ENCODE measurements at regions not wholly inside any gene's neighbourhood (a gene's known extent, or its start where the extent isn't known, plus 50 kb on each side); places are given as distances from the start of the nearest gene placed in this dataset.

DNA sequence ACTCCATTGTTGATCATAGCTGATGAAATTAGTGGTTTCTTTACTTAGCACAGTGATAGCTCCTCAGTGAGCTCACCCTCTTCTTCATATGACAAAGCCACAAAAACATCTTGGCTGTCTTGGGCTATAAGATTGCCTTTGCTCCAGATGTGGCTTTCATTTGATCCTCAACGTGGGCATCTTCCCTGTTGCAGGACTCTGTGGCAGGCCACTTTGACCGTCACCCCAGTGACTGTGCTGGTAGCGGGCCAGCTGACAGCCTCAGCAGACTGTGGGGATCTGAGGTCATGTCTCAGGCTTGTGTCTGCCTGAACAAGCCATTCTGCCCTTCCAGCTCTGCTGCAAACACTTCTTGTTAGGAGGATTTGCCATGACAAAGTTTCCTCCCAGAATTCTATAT is 422.2 kb downstream of the NR2F1-AS1 start:
- DNase-seq, result no peak

DNA sequence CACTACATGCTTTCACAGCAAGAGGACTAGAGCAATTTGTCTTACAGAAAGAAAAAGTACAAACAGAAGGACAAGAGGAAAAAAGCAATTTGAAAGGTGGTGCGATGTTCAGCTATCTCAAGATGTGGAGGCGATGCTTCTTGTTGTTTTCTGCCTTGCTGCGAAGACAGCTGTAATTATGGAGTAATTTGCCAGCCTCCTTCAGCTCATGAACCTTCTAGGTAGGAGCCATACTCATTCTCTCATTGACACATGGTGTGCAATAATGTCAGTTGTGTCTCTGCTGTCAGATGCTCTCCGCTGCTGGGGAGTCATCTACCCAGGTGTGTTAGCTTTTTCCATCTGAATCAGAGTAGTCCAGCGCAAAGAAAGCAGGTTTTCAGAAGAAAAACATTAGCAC is 424.5 kb downstream of the NR2F1-AS1 start:
- no peak for DNase-seq

DNA sequence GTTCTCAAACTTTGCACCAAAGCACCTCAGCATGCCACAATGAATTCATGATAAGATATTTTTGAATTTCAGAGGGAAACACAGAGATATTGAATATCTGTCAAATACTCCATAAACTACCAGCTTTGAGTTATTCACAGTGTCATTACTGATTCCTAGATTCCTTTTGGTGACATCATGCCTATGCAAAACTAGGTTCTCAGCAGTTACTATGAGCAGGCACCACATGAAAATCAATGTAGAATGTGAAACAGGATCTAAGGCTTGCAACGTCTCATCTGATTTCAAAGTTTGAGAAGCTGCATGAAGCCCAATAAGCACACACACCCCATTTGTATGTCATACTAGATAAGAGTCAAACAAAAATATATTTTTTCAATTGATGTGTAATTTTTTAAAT is 426.5 kb downstream of the NR2F1-AS1 start:
- DNase-seq, result no peak

DNA sequence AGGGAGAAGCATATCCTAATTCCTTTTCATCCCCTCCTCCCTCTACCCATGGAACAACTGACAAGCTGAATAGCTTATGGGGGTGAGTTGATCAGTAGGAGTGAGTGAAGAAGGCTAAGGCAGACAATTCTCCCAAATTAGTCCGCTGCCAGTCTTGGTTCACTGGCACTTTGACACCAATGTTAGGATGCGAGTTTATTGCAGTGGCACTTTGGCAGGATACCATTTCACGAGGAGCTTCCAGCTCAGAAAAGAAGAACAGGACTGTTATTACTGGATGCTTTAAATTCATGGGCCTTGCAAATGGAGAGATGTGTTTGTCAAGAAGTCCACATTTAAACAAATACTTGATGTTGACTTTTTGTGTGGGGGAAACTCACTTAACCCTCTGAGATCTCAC is 427.6 kb downstream of the NR2F1-AS1 start:
- no peak for DNase-seq

DNA sequence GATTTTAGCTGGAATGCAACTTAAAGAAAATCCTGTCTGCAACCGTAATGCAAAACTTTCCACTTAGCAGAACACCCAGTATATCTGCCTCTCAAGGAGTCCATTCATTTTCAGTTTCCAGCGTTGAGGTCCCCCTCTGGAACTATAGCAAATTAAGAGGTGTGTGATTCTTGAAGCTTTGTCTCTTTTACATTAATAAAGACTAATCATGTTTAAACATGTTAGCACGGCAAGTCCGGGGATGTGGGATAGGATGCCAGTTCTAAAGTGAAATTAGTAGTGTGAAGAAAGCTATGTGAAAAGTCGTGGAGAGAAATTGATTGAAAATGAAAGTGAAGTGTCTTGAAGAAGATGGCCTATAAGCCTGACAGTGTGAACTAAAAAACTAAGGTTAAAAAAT is 429.1 kb downstream of the NR2F1-AS1 start:
- no peak for DNase-seq

DNA sequence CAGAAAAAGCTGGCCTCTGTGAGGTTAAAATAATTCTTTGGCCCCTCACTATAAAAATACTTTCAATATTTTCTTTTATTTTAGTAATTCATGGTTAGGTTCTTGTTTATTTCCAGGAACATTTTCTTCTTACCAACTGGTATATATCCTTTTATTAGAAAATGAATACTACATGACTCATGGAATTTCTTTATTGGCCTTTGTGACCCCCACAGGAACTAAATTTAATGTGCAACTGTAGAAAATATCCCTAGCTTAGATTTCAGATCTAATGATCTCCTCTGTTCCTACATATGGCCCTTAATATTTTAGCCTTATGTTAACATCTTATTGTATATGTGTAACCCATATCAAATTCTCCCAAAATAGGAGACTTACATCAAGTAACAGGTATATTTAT is 429.9 kb downstream of the NR2F1-AS1 start:
- no peak for DNase-seq

DNA sequence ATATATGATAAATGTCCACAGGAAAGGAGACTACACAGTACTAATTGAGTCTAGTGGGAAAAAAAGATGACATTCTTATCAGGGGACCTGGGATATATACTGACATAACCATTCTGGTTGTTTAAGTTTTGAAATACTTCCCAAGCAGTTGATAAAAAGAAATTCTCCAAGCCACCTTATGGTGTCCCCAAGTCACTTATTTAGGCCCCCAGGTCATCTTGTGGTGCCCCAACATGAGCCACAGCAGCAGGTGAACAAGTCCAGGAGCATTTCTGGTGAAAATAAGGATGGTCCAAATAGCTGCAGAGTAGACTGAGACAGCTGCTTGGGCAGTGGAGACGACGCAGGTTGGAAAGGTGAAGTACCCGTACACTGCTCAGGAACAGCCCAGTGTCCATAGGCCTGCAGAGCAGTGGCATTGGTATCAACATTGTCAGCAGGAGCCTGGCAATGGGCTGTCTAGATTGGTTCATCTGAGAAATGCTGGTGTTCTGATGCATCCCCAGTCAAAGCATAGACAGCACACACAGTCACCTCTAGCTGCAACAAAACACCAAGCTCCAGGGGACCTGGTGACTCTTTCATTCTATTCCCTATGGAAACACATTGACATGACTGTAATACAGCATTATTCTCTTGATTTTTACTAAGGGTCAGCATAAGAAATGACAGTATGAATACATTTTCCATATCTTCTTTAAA is 430.6 kb downstream of the NR2F1-AS1 start:
- no peak for DNase-seq

DNA sequence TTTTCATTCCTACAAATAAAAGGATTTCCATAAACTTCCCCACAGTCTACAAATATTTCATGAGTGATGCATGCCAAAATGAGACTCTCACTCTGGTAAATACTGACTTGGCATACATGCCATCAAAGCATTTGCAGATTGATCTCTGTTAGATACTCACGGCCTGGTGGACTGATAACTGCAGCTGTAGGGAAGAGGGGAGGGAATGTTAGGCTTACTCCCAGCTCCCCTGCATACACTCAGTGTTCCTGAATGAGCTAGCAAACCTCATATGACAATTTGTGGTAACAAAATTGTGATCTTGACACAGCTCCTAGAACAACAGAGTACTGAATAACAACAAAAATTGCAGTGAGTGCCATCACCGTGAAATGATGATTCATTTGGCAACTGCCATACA is 435.3 kb downstream of the NR2F1-AS1 start:
- no peak for DNase-seq

DNA sequence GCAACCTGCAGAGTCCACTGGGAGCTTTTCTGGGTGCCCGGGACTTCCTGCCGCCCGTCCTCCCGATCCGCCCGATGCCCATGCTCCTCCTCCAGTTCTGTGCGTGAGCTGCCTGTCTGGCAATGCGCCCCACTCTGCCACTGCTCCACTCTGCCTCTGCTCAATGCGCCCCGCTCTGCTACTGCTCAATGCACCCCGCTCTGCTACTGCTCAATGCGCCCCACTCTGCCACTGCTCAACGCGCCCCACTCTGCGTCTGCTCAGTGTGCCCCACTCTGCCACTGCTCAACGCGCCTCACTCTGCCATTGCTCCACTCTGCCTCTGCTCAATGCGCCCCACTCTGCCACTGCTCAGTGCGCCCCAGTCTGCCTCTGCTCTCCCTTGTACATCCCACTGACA is 436.0 kb downstream of the NR2F1-AS1 start:
- DNase-seq, result no peak

DNA sequence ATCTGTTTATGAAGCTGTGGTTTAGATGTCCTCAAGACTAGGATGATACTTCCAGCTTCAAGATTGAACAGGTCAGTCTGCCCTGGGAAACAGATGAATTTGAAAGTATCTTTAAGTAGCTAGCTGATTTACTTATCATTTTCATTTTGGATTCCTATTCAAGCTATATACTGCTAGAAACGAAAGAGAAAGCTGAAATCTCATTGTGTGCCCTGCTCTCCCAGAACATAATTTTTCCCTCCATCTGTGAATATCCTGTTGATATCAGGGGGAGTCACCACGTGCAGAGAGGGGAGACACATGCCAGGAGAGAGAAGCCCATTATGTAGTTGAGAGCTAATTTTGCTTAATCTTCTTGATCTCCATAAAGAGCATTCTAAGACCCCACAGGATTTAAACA is 439.1 kb downstream of the NR2F1-AS1 start:
- no peak for DNase-seq

DNA sequence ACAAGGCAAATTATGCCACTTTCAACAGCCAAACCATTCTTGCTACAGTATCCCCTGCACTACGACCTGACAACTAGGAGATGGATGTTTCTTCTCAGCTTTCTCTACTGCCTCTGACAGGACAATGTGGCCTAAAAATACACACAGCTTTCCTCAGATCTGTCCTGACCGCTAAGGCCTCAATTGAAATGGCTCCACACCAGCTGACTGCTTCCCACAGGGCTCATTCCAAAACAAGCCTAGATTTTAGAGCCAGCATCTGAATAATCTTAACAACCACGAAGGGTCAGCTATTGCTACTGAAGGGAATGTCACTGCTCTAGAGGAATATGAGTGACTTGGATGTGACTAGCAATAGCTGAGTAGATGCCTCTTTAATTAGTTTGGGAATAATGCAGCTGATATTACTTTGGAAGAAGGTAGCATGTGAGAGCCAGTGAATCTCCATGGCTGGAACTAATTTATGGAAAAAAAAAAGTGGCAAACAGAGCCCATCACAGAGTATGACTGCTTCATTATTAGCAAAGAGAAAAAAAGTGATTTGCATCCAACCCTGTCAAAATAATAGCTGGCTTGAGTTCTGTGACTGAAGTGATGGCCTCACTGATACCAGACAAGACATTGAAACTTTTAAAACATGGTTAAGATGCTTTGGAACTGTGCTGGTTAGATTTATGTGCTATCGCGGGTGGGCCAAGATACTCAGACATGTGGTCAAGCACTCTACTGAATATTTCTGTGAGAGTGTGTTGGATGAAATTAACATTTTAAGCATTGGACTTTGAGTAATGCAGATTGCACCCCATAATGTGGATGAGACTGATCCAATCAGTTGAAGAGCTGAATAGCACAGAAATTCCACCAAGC is 450.2 kb downstream of the NR2F1-AS1 start:
- DNase-seq, result no peak

DNA sequence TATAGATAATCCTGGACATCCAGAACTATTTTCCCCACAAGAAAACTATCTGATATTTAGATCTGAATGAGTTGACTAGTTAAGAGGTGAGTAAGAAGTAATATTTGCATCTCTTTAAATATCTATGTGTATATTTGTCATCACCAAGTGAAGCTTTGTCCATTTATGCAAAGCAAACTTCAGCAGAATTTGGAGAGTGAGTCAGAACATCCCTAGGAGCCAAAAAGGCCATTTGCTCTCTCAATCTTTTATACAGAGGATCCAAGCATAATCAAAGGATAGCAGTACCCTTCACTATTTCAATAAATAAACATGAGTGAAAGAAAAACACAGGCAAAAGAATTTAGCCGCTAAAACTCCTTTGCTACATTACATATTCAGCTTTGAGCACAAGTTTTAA is 454.4 kb downstream of the NR2F1-AS1 start:
- DNase-seq, result no peak

DNA sequence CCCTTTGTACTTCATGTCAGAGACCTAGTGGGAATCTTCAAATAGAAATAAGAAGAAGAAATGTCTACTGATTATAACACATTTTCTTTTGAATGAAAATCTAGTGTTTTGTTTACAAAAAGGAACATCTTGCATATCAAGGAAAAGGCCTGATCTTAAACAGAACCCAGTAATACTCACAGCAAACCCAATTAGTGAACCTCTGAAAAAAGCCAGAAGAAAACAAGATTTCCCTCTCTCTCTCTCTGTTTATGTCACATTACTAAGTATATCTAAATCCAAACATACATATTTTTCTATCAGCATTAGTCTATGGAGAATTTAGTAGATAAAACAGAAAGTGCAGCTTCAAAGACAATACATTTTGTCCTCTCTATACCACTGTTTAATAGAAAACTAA is 457.9 kb downstream of the NR2F1-AS1 start:
- no peak for DNase-seq

DNA sequence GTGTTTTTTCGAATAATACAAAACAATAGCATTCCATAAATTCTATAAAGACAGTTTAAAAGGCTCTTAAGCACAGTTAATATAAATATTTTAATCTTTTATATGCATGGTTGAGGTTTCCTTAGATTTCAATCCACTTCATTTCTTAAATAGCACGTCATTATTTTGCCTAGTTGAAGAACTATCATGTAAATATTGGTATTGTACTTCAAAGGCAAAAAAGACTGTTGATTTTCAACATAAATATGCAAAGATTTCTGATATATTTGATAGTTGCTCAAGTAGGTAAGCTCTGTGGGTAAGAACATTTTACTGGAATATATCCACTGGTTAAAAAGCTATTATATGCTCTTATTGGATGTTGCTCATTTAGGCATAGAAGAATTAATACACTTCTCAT is 458.6 kb downstream of the NR2F1-AS1 start:
- DNase-seq, result no peak

DNA sequence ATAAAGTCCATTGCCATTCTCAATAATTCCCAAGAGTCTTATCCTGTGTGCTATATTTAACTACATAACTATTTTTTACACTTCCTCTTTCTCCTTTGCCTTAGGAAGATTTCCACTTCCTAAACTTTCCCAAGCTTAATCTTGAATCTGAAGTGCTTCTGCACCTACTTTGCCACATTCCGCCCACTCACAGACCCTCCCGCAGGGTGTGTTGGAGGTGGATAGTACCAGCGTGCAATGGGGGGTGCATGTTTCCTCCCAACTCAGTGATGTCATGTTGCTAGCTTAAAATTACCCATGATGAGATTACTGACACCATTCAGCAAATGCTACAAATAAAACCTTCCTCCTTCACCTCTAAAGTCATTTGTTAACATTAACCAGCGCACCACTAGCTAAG is 460.2 kb downstream of the NR2F1-AS1 start:
- DNase-seq, result no peak

DNA sequence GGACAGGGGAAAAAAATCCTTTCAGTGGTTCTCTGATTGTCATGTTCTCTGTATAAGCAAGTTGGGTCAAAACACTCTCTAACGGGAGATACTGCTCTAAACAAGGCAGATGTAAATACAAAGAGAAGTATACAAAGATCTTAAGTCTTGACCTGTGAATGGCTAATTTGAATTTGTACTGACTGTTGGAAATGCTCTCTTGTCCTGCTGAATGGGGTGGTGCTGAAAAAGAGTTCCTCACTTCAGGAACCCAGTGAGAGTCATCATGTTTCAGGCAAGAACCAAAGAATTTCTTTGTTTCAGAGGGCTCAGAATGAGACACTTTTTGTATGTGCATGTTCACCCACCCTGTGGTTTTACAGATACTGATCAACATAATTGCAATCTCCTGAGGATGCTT is 461.0 kb downstream of the NR2F1-AS1 start:
- no peak for DNase-seq

DNA sequence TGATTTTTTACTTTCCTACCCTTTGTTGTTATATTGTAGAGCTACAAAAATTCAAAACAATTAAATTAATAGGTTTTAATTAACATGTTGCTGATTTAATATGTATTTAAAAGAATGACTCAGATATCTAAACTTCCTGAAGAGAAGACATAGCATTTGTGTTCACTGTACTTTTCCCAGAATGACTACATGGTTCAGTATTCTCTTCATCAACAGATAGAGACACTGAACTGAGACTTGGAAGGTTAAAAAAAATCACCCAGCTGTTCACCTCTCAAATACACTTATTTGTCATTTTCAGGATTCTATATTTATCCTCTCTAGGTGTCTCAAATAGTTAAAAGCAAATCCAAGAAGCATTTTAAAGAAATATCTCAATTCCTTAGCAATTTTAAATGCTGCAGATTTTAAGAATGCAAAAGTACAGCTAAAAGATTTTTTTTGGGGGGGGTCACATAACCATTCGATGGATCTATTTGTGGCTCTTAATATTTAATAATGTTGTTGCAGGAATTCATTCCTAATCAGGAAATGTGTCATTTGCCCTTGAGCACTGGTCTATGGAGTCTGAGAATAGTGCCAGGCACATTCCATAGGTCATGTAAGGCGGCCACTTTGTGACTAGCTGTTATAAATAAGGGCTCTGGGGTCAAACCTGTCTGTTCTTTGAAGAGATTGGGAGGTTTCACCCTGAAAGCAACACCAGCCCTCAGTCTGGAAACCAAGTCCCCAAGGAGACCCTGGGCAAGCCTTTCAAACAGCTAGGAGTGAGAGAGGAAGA is 463.1 kb downstream of the NR2F1-AS1 start:
- no peak for DNase-seq

DNA sequence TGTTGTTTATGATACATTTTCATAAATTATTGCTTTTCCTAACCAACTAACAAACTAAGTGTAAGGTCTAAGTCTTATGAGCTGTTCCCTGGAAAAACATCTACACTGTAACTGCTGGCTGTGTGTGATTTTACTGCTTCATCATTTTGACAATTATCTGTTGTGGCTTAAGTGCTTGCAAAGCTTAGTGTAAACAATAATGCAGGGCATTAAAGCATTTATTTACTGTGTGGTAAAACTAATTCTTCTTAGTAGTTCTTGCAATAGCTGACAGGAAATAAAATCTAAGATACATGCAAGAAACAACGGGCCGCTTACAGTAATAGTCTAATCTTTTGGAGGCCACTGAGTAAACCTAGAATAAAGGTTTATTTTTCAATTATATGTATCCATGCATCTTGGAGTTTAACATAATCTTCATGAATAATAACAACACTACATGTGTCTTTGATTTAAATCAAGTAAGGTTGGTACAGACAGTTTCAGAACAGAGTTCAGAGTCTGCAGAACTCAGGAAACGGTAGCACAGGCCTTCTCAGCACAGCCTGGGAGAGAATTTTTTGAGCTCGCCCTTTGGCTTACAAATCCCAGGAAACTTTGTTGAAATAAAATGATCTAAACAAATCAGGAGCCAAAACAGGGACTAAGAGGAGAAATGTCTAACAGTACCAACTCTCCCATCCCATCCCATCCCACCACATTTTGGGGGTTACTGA is 473.1 kb downstream of the NR2F1-AS1 start:
- DNase-seq, result no peak

DNA sequence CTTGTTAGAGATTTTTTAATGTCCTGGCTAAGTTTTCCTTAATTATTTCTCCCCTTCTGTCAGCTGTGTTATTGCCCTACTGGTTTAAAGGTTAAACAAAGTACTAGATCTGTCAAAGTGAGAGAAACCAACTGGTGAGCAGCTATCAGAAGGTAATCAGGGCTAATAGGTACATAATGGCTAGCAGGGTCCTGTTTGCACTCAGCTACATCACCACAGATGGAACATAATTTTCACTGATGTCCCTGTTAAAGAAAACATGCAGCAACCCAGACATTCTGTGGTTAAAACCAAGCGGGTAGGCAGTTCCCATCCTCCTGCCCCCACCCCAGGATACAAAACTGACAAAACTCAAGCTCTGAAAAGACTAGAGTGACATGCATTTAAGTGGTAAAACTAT is 473.9 kb downstream of the NR2F1-AS1 start:
- DNase-seq, result no peak

DNA sequence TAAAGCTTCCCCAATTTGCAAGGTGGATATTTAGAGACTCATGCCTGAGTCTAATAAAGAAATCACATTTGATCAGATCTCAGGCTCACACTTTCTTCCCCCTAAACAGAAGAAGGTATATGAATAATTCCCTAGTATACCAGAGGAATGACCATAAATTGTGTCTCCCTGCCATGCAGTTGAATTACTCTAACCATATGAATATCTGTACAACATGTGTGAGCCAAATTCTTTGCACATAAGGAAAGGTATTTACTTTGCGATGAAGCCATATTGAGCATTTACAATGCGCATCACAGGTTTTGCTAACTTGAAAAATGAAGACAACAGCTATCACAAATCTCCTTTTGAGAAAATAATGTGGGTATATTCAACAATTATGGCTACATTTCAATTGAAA is 479.4 kb downstream of the NR2F1-AS1 start:
- no peak for DNase-seq

DNA sequence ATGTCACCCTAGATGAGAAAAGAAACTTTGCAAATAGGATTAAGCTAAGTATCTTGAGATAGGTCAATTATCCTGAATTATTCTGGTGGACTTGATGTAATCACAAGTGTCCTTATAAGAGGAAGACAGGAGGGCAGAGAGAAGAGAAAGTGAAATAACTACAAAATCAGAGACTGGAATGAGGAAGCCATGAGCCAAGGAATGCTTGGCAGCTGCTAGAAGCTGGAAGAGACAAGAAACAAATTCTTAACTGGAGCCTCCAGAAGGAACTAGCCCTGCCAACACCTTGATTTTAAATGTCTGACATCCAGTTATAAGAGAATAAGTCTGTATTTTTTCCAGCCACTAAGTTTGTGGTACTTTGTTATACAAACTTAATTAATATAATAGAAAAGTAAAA is 480.0 kb downstream of the NR2F1-AS1 start:
- no peak for DNase-seq

DNA sequence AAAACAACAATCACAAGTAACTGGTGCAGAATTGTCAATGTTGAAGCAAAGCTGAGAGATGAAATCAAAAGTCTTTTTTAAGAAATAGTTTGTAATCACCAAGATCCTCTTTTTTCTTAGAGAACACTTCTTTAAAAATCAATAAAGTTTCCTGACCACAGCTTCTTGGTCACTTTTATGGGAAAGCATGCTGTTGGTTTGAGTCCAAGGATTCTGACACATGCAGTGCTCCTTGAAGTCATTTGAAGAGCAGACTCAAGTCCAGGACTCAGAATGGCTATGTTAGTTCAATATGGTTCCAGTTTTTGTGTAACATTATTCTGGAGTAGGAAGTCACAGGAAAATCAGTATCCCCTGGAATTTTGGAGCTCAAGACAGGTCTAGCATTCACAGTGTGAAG is 480.6 kb downstream of the NR2F1-AS1 start:
- DNase-seq, result no peak

DNA sequence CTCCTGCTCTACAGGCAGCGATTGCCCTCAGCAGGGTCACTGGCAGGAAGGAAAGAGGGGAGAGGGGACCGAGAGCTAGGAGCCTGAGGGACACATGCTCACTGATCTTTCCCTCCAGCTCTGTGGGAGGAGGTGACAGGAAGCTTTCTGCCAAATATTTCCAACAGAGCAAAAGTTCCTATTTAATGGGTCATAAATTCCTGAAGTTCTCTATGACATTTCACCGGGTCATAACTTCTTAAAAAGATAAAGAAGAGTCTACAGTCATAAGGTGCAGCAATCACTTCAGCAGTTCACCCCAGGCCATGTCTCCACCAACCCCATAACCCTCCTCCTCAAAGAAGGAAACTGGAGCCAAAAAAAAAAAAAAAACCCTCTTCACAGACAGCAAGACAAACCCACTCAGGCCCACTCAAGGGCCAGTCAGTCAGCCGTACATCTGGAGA is 481.1 kb downstream of the NR2F1-AS1 start:
- no peak for DNase-seq
